MM.1S (cell line): ENCODE measurements at regions not wholly inside any gene's neighbourhood (a gene's known extent, or its start where the extent isn't known, plus 50 kb on each side); places are given as distances from the start of the nearest gene placed in this dataset.

ENCODE experiments used
- CTCF ChIP-seq: fragments of 300-600 bp; sonication (generic); IDR thresholded peaks from 2 replicates; pipeline ENCODE4 v1.5.1; 2016; ENCODE audit warnings: antibody characterized with exemption, low read length, mixed read lengths
- EZH2 ChIP-seq: fragments of 300-600 bp; sonication (generic); optimal IDR thresholded peaks from 2 replicates; pipeline ENCODE3; 2017; ENCODE audit warnings: low read depth, mild to moderate bottlenecking, antibody characterized with exemption, low read length, mixed read lengths

- TF ChIP-seq CTCF (no peak), EZH2 (no peak)
Observed at GRCh38 chr17:53253956-53254597, 568.6 kb upstream of the KIF2B start.
